Naive B cell (primary cell): ENCODE measurements at regions not wholly inside any gene's neighbourhood (a gene's known extent, or its start where the extent isn't known, plus 50 kb on each side); places are given as distances from the start of the nearest gene placed in this dataset.
"Not testable (repeated sequence)": the region's sequence is repeated elsewhere in the genome, so short reads cannot be mapped to it uniquely, and the experiment has no call there.

Experiments
- ATAC-seq, 2 donors: fragments of 150-1000 bp; cut with Tn5 transposase; 2 replicates each; pipeline ENCODE4 v1.10.0; 2021; ENCODE audit warnings: low read depth in 2 of 2, mild to moderate bottlenecking in 2 of 2, moderate library complexity in 2 of 2
- DNase-seq: peaks from one replicate; pipeline ENCODE4 v3.0.0; 2022
- H3K27ac Mint-ChIP-seq, 6 donors: one replicate each; pipeline ENCODE4 v1.8.0; 2020 to 2022; ENCODE audit warnings: mild to moderate bottlenecking in 6 of 6, mixed read lengths in 6 of 6, moderate library complexity in 5 of 6, inconsistent platforms in 2 of 6
- H3K27me3 Mint-ChIP-seq, 3 donors: one replicate each; pipeline ENCODE4 v1.8.0; 2021 to 2022; ENCODE audit warnings: mixed read lengths in 3 of 3, mild to moderate bottlenecking in 1 of 3
- H3K36me3 Mint-ChIP-seq, 2 donors: one replicate each; pipeline ENCODE4 v1.8.0; 2020 to 2022; ENCODE audit warnings: mixed read lengths in 2 of 2, inconsistent platforms in 1 of 2, mild to moderate bottlenecking in 1 of 2
- H3K4me1 Mint-ChIP-seq, 3 donors: one replicate each; pipeline ENCODE4 v1.8.0; 2020 to 2022; ENCODE audit warnings: mixed read lengths in 3 of 3, inconsistent platforms in 1 of 3, mild to moderate bottlenecking in 1 of 3, moderate library complexity in 1 of 3
- H3K4me3 Mint-ChIP-seq, 8 donors: one replicate each; pipeline ENCODE4 v1.8.0; 2020 to 2022; ENCODE audit warnings: mild to moderate bottlenecking in 8 of 8, mixed read lengths in 8 of 8, moderate library complexity in 8 of 8, inconsistent platforms in 2 of 8
- H3K9me3 Mint-ChIP-seq, 7 donors: one replicate each; pipeline ENCODE4 v1.8.0; 2020 to 2022; ENCODE audit warnings: mixed read lengths in 7 of 7, mild to moderate bottlenecking in 5 of 7, inconsistent platforms in 2 of 7, moderate library complexity in 1 of 7

DNA sequence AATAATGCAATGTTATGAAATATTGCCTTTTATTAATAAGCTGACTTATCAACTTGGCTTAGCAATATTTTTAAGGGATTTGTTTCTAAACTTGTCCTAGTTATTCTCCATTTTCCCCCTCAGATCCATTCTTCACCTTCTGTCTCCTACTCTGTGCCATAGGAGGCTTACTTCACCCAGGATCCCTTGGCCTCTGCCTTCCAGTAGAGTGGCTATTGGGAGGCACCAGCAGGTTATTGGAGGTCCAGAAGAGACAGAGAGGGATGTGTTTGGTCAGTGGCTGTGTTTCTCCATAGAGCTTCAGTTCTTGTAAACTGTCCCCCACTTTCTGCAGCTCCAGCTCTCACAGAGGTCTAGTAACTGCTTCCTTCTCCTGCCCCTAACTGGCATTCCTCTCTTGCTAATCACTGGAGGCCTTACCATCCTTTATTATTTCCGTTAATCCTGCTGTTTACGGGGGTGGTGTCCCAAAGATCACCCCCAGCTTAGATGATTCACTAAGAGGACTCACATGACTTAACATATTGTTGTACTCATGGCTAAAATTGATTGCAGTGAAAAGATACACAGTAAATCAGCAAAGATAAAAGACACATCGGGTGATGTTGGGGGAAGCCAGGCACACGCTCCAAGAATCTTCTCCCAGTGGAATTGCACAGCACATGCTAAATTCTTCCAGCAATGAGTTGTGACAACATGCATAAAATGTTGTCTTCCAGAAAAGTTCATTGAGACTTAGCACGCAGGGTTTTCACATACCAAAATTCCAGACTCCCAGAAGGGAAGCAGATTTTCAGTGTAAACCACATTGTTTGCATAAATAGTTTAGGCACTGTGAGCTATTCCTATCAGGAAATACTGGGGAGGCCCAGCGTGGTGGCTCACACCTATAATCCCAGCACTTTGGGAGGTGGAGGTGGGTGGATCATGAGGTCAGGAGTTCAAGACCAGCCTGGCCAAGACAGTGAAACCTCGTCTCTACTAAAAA, 67.5 kb downstream of the RPL22L1 start:
- Mint-ChIP-seq H3K36me3 (peaks cover 0 to 8% of the 10 kb centered on the region in 2 donors), H3K27ac (no peak overlapping the region), H3K27me3 (peaks cover 35 to 63% (median 39%) of the 10 kb centered on the region in 3 donors), H3K4me3 (no peak overlapping the region), H3K4me1 (no peaks in the 10 kb centered on the region), H3K9me3 (peaks cover 0 to 5% (median 0%) of the 10 kb centered on the region in 7 donors)
- DNase-seq (no peak), ATAC-seq (no peak)

DNA sequence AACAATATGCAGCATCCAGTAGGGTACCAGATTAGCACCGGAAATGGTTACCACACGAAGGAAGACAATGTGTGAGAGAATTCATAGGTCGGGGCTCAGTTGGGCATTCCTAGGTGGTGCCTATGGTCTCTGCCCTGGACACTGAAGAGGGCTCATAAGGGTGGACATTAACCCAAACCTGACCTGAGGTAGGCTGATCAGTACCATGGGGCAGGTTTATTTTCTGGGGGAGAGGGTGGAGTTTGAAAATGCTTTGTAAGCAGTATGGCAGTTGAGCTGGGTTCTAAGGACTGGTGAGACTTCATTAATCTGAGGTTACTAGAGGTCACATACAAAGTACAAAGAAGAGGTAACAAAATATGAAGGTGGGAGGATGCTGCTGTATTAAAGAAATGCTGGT, 68.4 kb downstream of the RPL22L1 start:
- Mint-ChIP-seq H3K4me1 (no peaks in the 10 kb centered on the region), H3K9me3 (peaks cover 0 to 9% (median 5%) of the 10 kb centered on the region in 7 donors), H3K27me3 (peaks cover 34 to 60% (median 41%) of the 10 kb centered on the region in 3 donors), H3K4me3 (no peak overlapping the region), H3K27ac (no peak overlapping the region), H3K36me3 (peaks cover 0 to 8% of the 10 kb centered on the region in 2 donors)
- no peak for ATAC-seq
- DNase-seq, result no peak

DNA sequence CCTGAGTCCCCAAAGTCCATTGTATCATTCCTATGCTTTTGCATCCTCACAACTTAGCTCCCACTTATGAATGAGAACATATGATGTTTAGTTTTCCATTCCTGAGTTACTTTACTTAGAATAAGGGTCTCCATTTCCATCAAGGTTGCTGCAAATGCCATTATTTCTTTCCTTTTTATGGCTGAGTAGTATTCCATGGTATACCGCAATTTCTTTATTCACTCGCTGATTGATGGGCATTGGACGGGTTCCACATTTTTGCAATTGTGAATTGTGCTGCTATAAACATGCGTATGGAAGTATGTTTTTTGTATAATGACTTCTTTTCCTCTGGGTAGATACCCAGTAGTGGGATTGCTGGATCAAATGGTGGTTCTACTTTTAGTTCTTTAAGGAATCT, 69.7 kb downstream of the RPL22L1 start:
- not testable (repeated sequence) for ATAC-seq, H3K27ac Mint-ChIP-seq, H3K4me3 Mint-ChIP-seq, DNase-seq, H3K36me3 Mint-ChIP-seq, H3K4me1 Mint-ChIP-seq
- peaks cover 32 to 56% (median 40%) of the 10 kb centered on the region in 3 donors for H3K27me3 Mint-ChIP-seq
- peaks cover 0 to 10% (median 3%) of the 10 kb centered on the region in 7 donors for H3K9me3 Mint-ChIP-seq

DNA sequence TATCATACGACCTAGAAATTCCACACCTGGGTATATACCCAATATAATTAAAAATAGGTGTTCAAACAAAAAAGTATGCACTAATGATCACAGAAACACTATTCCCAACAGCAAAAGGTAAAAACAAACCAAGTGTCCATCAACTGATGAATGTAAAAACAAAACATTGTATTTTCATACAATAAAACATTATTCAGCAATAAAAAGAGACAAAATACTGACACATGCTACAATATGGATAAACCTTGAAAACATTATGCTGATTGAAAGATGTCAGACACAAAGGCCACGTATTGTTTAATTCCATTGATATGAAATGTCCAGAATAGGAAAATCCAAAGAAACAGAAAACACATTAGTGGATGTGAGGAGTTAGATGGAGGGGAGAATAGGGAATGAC, 71.0 kb downstream of the RPL22L1 start:
- H3K27me3 Mint-ChIP-seq, result peaks cover 25 to 43% (median 37%) of the 10 kb centered on the region in 3 donors
- H3K36me3 Mint-ChIP-seq, result no peaks in the 10 kb centered on the region
- ATAC-seq (no peak), DNase-seq (no peak)
- H3K4me3 Mint-ChIP-seq, result no peak overlapping the region
- no peaks in the 10 kb centered on the region for H3K4me1 Mint-ChIP-seq
- no peak overlapping the region for H3K27ac Mint-ChIP-seq
- peaks cover 0 to 10% (median 0%) of the 10 kb centered on the region in 7 donors for H3K9me3 Mint-ChIP-seq

DNA sequence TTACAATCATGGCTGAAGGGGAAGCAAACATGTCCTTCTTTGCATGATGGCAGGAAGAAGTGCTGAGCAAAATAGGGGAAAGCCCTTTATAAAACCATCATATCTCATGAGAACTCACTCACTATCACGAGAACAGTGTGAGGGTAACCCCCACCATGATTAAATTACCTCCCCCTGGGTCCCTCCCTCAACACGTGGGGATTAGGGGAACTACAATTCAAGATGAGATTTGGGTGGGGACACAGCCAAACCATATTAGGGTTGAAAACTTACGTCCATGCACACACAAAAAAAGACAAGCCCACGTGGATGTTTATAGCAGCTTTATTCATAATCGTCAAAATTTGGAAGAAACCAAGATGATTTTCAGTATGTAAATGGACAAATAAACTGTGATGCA, 72.3 kb downstream of the RPL22L1 start:
- Mint-ChIP-seq H3K27ac (no peak overlapping the region), H3K27me3 (peaks cover 19 to 31% (median 29%) of the 10 kb centered on the region in 3 donors), H3K4me3 (no peak overlapping the region), H3K4me1 (no peaks in the 10 kb centered on the region), H3K9me3 (peaks cover 0 to 10% (median 0%) of the 10 kb centered on the region in 7 donors), H3K36me3 (no peaks in the 10 kb centered on the region)
- no peak for DNase-seq
- ATAC-seq, result no peak

DNA sequence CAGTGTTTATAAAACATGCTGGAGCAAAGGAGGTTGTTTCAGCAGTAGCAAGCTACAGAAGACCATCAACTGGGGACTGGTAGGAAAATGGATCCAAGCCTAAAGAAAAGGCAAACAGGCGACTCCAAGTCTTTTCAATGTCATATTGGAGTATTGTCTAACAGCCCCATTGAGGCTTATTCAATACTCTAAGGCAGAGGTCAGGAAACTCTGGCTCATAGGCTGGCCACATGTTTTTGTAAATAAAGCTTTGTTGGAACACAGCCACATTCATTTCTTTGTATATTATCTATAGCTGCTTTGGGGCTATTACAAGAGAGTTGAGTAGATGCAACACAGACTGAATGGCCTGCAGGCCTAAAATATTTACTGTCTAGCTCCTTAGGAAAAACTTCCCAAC, 77.5 kb downstream of the RPL22L1 start:
- H3K9me3 Mint-ChIP-seq, result peaks cover 0 to 17% (median 4%) of the 10 kb centered on the region in 7 donors
- no peaks in the 10 kb centered on the region for H3K36me3 Mint-ChIP-seq
- no peak for ATAC-seq
- peaks cover 0 to 34% (median 7%) of the 10 kb centered on the region in 3 donors for H3K27me3 Mint-ChIP-seq
- H3K4me3 Mint-ChIP-seq, result no peak overlapping the region
- no peaks in the 10 kb centered on the region for H3K4me1 Mint-ChIP-seq
- no peak for DNase-seq
- no peak overlapping the region for H3K27ac Mint-ChIP-seq

DNA sequence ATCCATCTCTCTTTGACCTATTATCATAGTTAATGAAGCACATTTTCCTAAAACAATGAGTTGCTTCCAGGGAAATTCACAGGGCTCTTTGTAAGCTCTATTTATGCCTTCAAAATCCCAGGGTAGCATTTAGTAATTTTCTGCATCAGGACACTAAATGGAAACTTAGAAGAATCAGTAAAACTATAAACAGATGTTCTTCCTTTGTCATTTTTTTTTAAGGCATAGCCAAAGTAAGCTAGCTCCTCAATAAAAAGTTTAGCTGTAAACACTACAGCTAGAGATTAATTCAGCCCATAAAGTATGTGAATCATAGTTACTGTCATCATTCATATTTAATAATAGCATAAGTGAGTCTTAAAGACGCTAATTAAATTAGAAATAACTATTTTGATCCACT, 79.3 kb downstream of the RPL22L1 start:
- H3K27ac Mint-ChIP-seq, result no peak overlapping the region
- peaks cover 0 to 8% (median 2%) of the 10 kb centered on the region in 7 donors for H3K9me3 Mint-ChIP-seq
- H3K27me3 Mint-ChIP-seq, result peaks cover 4 to 39% (median 13%) of the 10 kb centered on the region in 3 donors
- no peaks in the 10 kb centered on the region for H3K36me3 Mint-ChIP-seq
- H3K4me1 Mint-ChIP-seq, result no peaks in the 10 kb centered on the region
- no peak overlapping the region for H3K4me3 Mint-ChIP-seq
- DNase-seq (no peak), ATAC-seq (no peak)

DNA sequence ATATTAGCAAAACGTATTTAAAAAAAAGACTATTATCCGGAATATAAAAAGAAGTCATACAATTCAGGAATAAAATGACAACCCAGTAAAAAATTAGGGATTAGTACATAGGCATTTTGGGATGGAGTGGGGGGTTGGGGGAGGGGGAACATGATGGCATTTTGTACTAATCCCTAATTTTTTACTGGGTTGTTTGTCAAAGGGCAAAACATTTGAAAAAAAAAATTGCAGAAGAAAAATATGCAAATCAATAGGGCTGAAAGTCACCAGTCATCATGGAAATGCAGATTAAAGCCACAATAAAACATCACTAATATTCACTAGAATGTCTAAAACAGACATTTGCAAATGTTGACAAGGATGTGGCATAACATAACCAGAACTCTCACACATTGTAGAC, 82.5 kb downstream of the RPL22L1 start:
- Mint-ChIP-seq H3K9me3 (peaks cover 0 to 7% (median 2%) of the 10 kb centered on the region in 7 donors), H3K27ac (no peak overlapping the region), H3K4me3 (no peak overlapping the region), H3K4me1 (no peaks in the 10 kb centered on the region), H3K27me3 (peaks cover 20 to 58% (median 30%) of the 10 kb centered on the region in 3 donors), H3K36me3 (no peaks in the 10 kb centered on the region)
- ATAC-seq (no peak), DNase-seq (no peak)

DNA sequence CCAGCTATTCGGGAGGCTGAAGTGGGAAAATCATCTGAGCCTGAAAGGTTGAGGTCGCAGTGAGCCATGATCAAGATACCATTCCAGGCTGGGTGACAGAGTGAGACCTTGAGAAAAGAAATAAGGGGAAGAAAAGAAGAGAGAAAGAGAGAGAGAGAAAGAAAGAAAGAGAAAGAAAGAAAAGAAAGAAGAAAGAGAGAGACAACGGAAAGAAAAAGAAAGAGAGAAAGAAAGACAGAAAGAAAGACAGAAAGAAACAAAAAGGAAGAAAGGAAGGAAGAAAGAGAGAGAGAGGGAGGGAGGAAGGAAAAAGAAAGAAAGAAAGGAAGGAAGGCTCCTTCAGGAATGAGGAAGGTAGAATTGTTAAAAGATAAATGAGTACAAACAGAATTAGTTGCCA, 84.5 kb downstream of the RPL22L1 start:
- ATAC-seq (no peak), DNase-seq (no peak)
- H3K4me3 Mint-ChIP-seq, result no peak overlapping the region
- peaks cover 28 to 62% (median 43%) of the 10 kb centered on the region in 3 donors for H3K27me3 Mint-ChIP-seq
- H3K36me3 Mint-ChIP-seq, result no peaks in the 10 kb centered on the region
- no peaks in the 10 kb centered on the region for H3K4me1 Mint-ChIP-seq
- H3K27ac Mint-ChIP-seq, result peak overlapping the region in 1 of 6 donors; percentile 29
- peaks cover 0 to 7% (median 2%) of the 10 kb centered on the region in 7 donors for H3K9me3 Mint-ChIP-seq

DNA sequence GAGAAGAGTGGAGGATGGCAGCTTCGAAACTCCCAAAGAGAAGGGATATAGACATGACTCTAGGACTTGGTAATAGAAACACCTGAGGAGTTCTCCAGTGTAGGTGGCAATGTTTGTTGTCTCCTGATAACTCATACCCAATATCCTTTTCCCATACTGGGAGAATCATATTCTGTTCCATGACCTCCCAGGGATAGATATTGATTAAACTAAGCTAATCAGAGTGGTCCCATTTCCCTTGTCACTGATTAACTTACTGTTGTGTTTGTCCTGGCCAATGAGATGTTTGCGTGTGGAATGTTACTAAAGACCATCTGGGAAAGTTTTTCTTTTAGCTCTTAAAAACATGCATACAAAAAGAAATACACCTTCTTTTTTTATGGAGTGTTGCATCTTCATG, 85.6 kb downstream of the RPL22L1 start:
- Mint-ChIP-seq H3K4me3 (no peak overlapping the region), H3K4me1 (no peaks in the 10 kb centered on the region), H3K36me3 (no peaks in the 10 kb centered on the region), H3K27me3 (peaks cover 28 to 62% (median 52%) of the 10 kb centered on the region in 3 donors), H3K27ac (no peak overlapping the region), H3K9me3 (peaks cover 0 to 7% (median 2%) of the 10 kb centered on the region in 7 donors)
- DNase-seq (no peak), ATAC-seq (no peak)

DNA sequence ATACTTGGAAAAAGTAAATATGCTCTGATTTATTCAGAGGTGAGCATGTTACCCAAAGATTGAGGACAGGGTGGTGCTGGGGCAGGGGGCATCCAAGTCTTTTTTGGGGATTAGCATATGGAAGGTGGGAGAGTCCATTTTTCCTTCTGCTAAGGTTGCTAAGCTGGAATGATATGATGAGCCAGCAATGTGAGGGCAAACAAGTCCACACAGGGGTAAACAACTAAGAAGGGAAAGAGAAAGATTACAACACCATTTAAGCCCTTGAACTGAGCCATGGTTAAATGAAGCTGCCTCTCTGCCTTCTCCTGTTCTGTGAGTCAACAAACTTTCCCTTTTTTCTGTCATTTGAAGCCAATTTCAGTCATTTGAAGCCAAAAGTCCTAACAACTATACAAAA, 89.0 kb downstream of the RPL22L1 start:
- ATAC-seq (no peak), DNase-seq (no peak)
- no peaks in the 10 kb centered on the region for H3K4me1 Mint-ChIP-seq
- H3K4me3 Mint-ChIP-seq, result no peak overlapping the region
- no peaks in the 10 kb centered on the region for H3K36me3 Mint-ChIP-seq
- H3K27ac Mint-ChIP-seq, result no peak overlapping the region
- peaks cover 0 to 13% (median 4%) of the 10 kb centered on the region in 7 donors for H3K9me3 Mint-ChIP-seq
- H3K27me3 Mint-ChIP-seq, result peaks cover 45 to 66% (median 64%) of the 10 kb centered on the region in 3 donors

DNA sequence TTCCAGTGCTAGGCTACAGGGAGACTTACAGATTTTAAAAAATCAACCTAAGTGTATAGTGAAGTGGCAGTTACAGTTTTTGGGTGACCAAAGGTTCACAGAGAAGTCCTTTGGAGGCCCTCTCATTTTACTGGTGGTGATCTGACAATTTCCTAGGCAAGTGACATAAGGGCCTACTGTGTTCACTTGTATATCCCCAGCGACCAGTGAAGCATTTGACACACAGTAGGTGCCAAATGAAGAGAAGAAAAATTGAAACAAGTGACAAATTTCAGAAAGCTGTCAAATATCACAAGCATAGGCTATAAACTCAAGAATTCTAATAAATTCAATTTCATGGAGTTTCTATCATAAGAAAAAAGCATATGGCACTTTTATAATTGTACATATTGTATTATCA, 89.5 kb downstream of the RPL22L1 start:
- H3K4me3 Mint-ChIP-seq, result no peak overlapping the region
- H3K4me1 Mint-ChIP-seq, result no peaks in the 10 kb centered on the region
- no peak for ATAC-seq
- H3K27me3 Mint-ChIP-seq, result peaks cover 40 to 64% (median 60%) of the 10 kb centered on the region in 3 donors
- H3K9me3 Mint-ChIP-seq, result peaks cover 0 to 13% (median 4%) of the 10 kb centered on the region in 7 donors
- H3K27ac Mint-ChIP-seq, result no peak overlapping the region
- no peak for DNase-seq
- no peaks in the 10 kb centered on the region for H3K36me3 Mint-ChIP-seq

DNA sequence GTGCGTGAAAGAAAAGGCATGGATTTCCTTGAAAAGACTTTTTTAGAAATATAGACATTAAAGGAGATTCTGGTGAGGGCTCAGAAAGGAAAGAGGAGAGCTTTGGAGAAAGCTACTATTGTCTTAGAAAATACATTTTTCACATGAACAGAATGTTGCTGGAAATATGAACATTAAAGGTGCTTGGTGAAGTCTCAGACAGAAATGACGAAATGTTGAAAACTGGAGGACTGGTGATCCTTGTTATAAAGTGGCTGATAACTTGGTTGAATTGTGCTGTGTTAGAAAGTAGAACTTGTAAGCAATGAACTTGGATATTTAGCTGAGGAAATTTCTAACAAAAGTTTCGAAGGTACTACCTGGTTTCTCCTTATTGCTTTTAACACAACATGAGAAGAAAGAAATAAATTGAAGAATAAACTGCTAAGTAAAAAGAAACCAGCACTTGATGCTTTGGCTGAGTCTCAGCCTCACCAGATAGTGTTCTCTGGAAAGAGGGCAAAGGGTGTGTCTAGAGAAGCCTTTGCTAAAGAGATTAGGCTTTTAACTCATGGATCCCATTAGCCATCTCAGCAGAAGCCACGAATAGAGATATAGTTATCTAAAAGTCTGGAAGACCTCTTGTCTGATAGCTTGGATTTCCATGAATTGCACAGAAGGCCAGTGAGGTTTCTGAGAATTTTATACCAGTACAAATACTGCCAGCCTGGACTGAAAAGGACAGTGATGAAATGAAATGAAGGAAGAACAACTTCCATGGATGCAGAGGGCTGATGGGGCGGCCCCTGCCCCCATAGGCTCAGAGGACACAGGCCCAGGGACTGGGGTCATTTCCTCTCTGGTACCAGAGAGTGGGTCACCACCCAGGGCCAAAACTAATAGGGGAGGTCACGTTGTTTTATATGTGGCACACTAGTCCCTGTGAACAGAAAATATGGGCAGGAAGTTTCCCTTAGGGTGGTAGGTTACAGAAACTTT, 91.5 kb downstream of the RPL22L1 start:
- Mint-ChIP-seq H3K27me3 (peaks cover 26 to 60% (median 48%) of the 10 kb centered on the region in 3 donors), H3K9me3 (peaks cover 0 to 13% (median 4%) of the 10 kb centered on the region in 7 donors), H3K4me1 (no peaks in the 10 kb centered on the region), H3K27ac (no peak overlapping the region), H3K4me3 (no peak overlapping the region), H3K36me3 (no peaks in the 10 kb centered on the region)
- ATAC-seq (no peak), DNase-seq (no peak)
